Immature natural killer cell (primary cell): ENCODE measurements at regions not wholly inside any gene's neighbourhood (a gene's known extent, or its start where the extent isn't known, plus 50 kb on each side); places are given as distances from the start of the nearest gene placed in this dataset.

Experiments
- DNase-seq, 3 donors: peaks; one replicate each; pipeline ENCODE4 v3.0.0; 2022; ENCODE audit warnings: mixed read lengths in 1 of 3
- H3K27ac Mint-ChIP-seq, 6 donors: one replicate each; pipeline ENCODE4 v1.8.0; 2020; ENCODE audit warnings: mixed read lengths in 6 of 6, mild to moderate bottlenecking in 5 of 6, inconsistent platforms in 4 of 6, moderate library complexity in 3 of 6
- H3K27me3 Mint-ChIP-seq, 3 donors: one replicate each; pipeline ENCODE4 v1.8.0; 2020 to 2021; ENCODE audit warnings: low read depth in 3 of 3, mild to moderate bottlenecking in 3 of 3, mixed read lengths in 3 of 3, moderate library complexity in 3 of 3, inconsistent platforms in 1 of 3
- H3K36me3 Mint-ChIP-seq, 3 donors: one replicate each; pipeline ENCODE4 v1.8.0; 2020; ENCODE audit warnings: mixed read lengths in 3 of 3, inconsistent platforms in 2 of 3, mild to moderate bottlenecking in 2 of 3
- H3K4me1 Mint-ChIP-seq, 2 donors: one replicate each; pipeline ENCODE4 v1.8.0; 2020; ENCODE audit warnings: inconsistent platforms in 2 of 2, mild to moderate bottlenecking in 2 of 2, mixed read lengths in 2 of 2, moderate library complexity in 1 of 2
- H3K4me3 Mint-ChIP-seq, 5 donors: one replicate each; pipeline ENCODE4 v1.8.0; 2020; ENCODE audit warnings: mild to moderate bottlenecking in 5 of 5, mixed read lengths in 5 of 5, inconsistent platforms in 3 of 5, moderate library complexity in 3 of 5
- H3K9me3 Mint-ChIP-seq, 6 donors: one replicate each; pipeline ENCODE4 v1.8.0; 2020; ENCODE audit warnings: mild to moderate bottlenecking in 6 of 6, mixed read lengths in 6 of 6, inconsistent platforms in 4 of 6, moderate library complexity in 3 of 6

DNA sequence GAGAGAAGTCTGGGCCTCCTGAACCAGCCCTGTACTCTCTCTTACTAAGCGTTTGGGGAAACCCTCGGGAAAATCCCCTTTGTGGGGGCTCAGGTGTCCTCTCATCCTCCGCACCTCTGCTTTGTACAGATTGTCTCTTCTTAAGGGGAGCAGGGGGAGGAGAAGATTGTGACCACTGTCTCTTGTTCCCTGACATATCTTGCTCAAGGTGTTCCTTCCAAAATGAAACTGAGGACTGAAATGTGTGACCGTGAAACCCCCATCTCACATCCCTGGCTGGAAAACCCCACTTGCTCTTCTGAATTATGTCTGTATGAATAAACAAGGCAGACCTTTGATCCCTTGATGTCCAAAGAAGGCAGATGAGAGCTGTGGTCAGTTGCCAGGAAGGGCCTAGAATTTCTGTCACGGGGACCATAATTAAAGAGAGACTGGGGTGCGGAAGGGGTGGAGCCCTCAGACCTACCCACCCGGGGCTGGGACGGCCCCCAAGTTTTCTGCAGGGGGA lies 369.8 kb downstream of the AACS start:
- Mint-ChIP-seq H3K4me1 (no peaks in the 10 kb centered on the region), H3K36me3 (no peaks in the 10 kb centered on the region), H3K4me3 (no peak overlapping the region), H3K9me3 (peaks cover 0 to 1% (median 0%) of the 10 kb centered on the region in 6 donors), H3K27ac (no peak overlapping the region), H3K27me3 (peaks cover 2% of the 10 kb centered on the region in 3 donors)
- DNase-seq: no peak

DNA sequence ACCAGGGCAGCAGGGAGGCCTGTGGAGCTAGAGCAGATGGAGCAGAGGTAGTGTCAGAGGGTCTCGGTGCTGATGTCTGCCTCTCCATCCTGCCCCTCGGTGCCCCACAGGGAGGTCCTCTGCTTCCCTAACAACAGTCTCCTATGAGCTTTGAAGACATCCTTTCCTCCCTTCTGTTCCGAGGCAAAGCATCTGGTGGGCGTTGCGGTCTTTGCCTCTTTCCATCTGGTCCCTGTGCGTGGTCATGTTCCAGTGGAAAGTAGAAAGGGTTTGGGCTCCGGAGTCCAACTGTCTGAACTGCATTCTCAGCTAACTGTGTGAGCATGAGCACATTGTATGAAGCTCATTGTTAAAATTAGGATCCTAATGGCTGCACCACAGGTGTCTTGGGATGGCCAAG lies 370.6 kb downstream of the AACS start:
- H3K27me3 Mint-ChIP-seq: peaks cover 2 to 4% (median 2%) of the 10 kb centered on the region in 3 donors
- no peaks in the 10 kb centered on the region for H3K36me3 Mint-ChIP-seq

GRCh38 chr12:125436686-125437085 lies 371.5 kb downstream of the AACS start:
- DNase-seq: no peak
- Mint-ChIP-seq H3K27ac (no peak overlapping the region), H3K27me3 (peaks cover 2 to 4% (median 2%) of the 10 kb centered on the region in 3 donors), H3K4me1 (no peaks in the 10 kb centered on the region), H3K4me3 (no peak overlapping the region), H3K9me3 (peaks cover 0 to 1% (median 0%) of the 10 kb centered on the region in 6 donors), H3K36me3 (no peaks in the 10 kb centered on the region)

More for the DNA sequence above, 370.6 kb downstream of the AACS start:
- Mint-ChIP-seq H3K4me1 (no peaks in the 10 kb centered on the region), H3K27ac (no peak overlapping the region), H3K4me3 (no peak overlapping the region), H3K9me3 (peaks cover 0 to 1% (median 0%) of the 10 kb centered on the region in 6 donors)
- no peak for DNase-seq

GRCh38 chr12:125440399-125440798 lies 375.2 kb downstream of the AACS start:
- Mint-ChIP-seq H3K9me3 (peaks cover 0 to 1% (median 0%) of the 10 kb centered on the region in 6 donors), H3K4me1 (no peaks in the 10 kb centered on the region), H3K36me3 (no peaks in the 10 kb centered on the region), H3K27ac (no peak overlapping the region), H3K4me3 (no peak overlapping the region), H3K27me3 (peaks cover 2 to 15% (median 4%) of the 10 kb centered on the region in 3 donors)
- no peak for DNase-seq

DNA sequence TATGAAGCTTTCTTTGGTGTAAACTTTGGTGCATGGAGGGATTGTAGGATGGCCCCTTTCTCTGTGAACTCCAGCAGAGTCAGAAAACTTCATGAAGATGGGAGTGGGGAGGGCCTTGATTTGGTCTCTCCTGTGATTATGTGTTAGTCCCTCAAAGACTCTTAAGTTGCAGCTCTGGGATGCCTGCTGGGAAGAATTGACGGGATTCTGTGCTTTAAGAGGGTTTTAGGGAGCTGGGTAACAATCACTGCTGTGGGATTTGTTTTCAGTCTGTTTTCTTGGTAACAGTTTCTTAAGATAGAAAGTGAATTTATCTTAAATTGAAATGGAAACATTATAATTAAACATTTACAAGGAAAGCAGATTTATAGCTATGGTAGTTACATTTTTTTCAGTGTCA lies 378.1 kb downstream of the AACS start:
- H3K36me3 Mint-ChIP-seq: no peaks in the 10 kb centered on the region
- H3K4me1 Mint-ChIP-seq: no peaks in the 10 kb centered on the region
- no peak overlapping the region for H3K27ac Mint-ChIP-seq
- DNase-seq: no peak
- H3K4me3 Mint-ChIP-seq: no peak overlapping the region
- H3K27me3 Mint-ChIP-seq: peaks cover 0 to 15% (median 2%) of the 10 kb centered on the region in 3 donors
- peaks cover 0 to 8% (median 0%) of the 10 kb centered on the region in 6 donors for H3K9me3 Mint-ChIP-seq

- Mint-ChIP-seq H3K4me1 (no peaks in the 10 kb centered on the region), H3K27me3 (peaks cover 0 to 3% (median 3%) of the 10 kb centered on the region in 3 donors), H3K27ac (no peak overlapping the region), H3K9me3 (peaks cover 0 to 18% (median 5%) of the 10 kb centered on the region in 6 donors), H3K36me3 (no peaks in the 10 kb centered on the region), H3K4me3 (no peak overlapping the region)
- no peak for DNase-seq
Measured at GRCh38 chr12:125451408-125451807, 386.2 kb downstream of the AACS start.

DNA sequence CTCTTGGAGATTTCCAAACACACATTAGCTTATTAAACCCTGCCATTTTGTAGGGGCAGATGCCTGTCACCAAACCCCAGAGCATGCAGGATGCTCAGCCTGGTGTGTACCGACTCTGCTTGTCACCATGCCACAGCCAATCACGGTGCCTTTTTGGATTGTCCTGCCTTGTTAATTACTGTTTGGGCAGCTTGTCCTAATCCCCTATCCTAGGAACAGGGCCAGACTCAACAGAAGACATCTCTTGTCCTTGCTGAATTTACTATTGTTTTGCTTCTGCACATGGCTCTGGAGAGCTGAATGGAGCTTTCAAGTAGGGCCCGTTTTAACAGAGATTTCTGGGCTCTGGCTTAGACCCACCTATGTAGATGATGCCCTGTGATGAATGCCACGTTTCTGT lies 388.5 kb downstream of the AACS start:
- Mint-ChIP-seq H3K4me1 (no peaks in the 10 kb centered on the region), H3K9me3 (peaks cover 0 to 13% (median 5%) of the 10 kb centered on the region in 6 donors), H3K36me3 (no peaks in the 10 kb centered on the region), H3K27me3 (peaks cover 2 to 9% (median 3%) of the 10 kb centered on the region in 3 donors), H3K4me3 (no peak overlapping the region), H3K27ac (no peak overlapping the region)
- DNase-seq: no peak

- no peak overlapping the region for H3K27ac Mint-ChIP-seq
- H3K27me3 Mint-ChIP-seq: peaks cover under 1 to 9% (median 2%) of the 10 kb centered on the region in 3 donors
- H3K9me3 Mint-ChIP-seq: peaks cover 0 to 13% (median 5%) of the 10 kb centered on the region in 6 donors
- H3K4me3 Mint-ChIP-seq: no peak overlapping the region
- no peak for DNase-seq
- no peaks in the 10 kb centered on the region for H3K36me3 Mint-ChIP-seq
- no peaks in the 10 kb centered on the region for H3K4me1 Mint-ChIP-seq
Measured at GRCh38 chr12:125454291-125454690, 389.1 kb downstream of the AACS start.

DNA sequence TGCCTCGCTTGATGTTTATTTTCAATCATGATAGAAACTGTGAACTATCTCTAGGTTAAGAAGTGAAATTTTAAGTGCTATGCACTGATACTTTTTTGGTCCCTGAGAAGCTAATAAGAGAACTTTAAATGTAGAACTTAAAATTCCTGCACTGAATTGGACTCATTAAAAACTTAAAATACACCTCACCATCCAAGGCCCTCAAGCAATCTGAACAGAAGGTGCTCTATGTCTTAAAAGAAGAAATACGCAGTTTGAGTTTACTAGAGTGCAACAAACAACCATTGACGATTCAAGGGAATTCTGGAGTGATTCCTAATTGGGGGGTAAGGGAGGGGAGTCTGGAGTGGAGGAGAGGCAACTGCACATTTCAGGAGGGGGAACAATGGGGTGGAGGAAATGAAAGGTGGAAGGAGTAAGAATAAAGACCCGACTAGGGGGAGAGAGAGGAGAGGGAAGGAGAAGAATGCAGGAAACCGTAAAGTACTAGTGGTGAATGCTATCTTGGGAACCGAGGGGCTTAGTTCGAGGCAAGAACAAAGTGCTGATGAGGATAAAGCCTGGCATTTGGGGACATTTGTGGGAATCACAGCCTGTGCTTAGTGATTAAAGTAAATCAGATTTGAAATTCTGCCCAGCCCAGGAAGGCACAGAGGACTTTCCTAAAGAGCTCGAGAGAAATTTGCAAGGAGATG lies 389.7 kb downstream of the AACS start:
- H3K27me3 Mint-ChIP-seq: peaks cover 0 to 9% (median 2%) of the 10 kb centered on the region in 3 donors
- peaks cover 0 to 13% (median 5%) of the 10 kb centered on the region in 6 donors for H3K9me3 Mint-ChIP-seq
- no peak for DNase-seq
- no peaks in the 10 kb centered on the region for H3K4me1 Mint-ChIP-seq
- no peak overlapping the region for H3K27ac Mint-ChIP-seq
- no peak overlapping the region for H3K4me3 Mint-ChIP-seq
- no peaks in the 10 kb centered on the region for H3K36me3 Mint-ChIP-seq

GRCh38 chr12:125455556-125455955 lies 390.3 kb downstream of the AACS start:
- H3K27me3 Mint-ChIP-seq: peaks cover 0 to 9% (median 2%) of the 10 kb centered on the region in 3 donors
- DNase-seq: no peak
- no peak overlapping the region for H3K4me3 Mint-ChIP-seq
- H3K4me1 Mint-ChIP-seq: no peaks in the 10 kb centered on the region
- H3K36me3 Mint-ChIP-seq: no peaks in the 10 kb centered on the region
- no peak overlapping the region for H3K27ac Mint-ChIP-seq
- peaks cover 0 to 12% (median 3%) of the 10 kb centered on the region in 6 donors for H3K9me3 Mint-ChIP-seq

- no peaks in the 10 kb centered on the region for H3K4me1 Mint-ChIP-seq
- H3K4me3 Mint-ChIP-seq: no peak overlapping the region
- H3K27ac Mint-ChIP-seq: no peak overlapping the region
- DNase-seq: no peak
- H3K9me3 Mint-ChIP-seq: peaks cover 0 to 3% (median 0%) of the 10 kb centered on the region in 6 donors
- no peaks in the 10 kb centered on the region for H3K36me3 Mint-ChIP-seq
- H3K27me3 Mint-ChIP-seq: peaks cover 0 to 9% (median 4%) of the 10 kb centered on the region in 3 donors
Measured at GRCh38 chr12:125458552-125459268, 393.5 kb downstream of the AACS start.

GRCh38 chr12:125461831-125462230 lies 396.6 kb downstream of the AACS start:
- Mint-ChIP-seq H3K4me1 (no peaks in the 10 kb centered on the region), H3K9me3 (no peaks in the 10 kb centered on the region), H3K27ac (no peak overlapping the region), H3K4me3 (no peak overlapping the region), H3K27me3 (peaks cover 0 to 6% (median 3%) of the 10 kb centered on the region in 3 donors), H3K36me3 (no peaks in the 10 kb centered on the region)
- no peak for DNase-seq

DNA sequence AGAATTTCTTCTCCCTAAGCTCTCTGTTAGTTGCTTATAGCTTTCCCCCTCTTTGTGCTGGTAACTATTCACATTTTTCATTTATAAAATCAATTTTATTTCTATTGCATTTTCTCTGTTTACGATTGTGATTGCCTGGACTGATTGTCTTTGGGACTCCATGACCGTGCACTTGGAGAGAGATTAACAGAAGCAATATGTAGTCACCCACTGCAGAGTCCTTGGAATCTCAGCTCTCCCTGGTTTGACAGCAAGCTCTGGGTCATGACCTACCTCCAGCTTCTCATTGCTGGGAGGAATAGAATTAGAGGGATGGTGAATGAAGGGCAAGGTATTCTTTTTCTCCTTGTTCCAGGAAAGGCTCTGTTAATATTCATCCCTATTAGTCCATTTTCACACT lies 398.2 kb downstream of the AACS start:
- H3K36me3 Mint-ChIP-seq: no peaks in the 10 kb centered on the region
- peaks cover 0 to 2% (median 0%) of the 10 kb centered on the region in 3 donors for H3K27me3 Mint-ChIP-seq
- H3K27ac Mint-ChIP-seq: no peak overlapping the region
- DNase-seq: no peak
- peaks cover 0 to 3% (median 0%) of the 10 kb centered on the region in 6 donors for H3K9me3 Mint-ChIP-seq
- H3K4me1 Mint-ChIP-seq: no peaks in the 10 kb centered on the region
- no peak overlapping the region for H3K4me3 Mint-ChIP-seq

- no peaks in the 10 kb centered on the region for H3K4me1 Mint-ChIP-seq
- DNase-seq: no peak
- no peak overlapping the region for H3K27ac Mint-ChIP-seq
- H3K27me3 Mint-ChIP-seq: peaks cover 0 to 4% (median 2%) of the 10 kb centered on the region in 3 donors
- H3K36me3 Mint-ChIP-seq: no peaks in the 10 kb centered on the region
- no peak overlapping the region for H3K4me3 Mint-ChIP-seq
- H3K9me3 Mint-ChIP-seq: peaks cover 0 to 3% (median 0%) of the 10 kb centered on the region in 6 donors
Measured at GRCh38 chr12:125467363-125467762, 402.1 kb downstream of the AACS start.
